Neutrophil (primary cell): ENCODE measurements at regions not wholly inside any gene's neighbourhood (a gene's known extent, or its start where the extent isn't known, plus 50 kb on each side); places are given as distances from the start of the nearest gene placed in this dataset.
"Not testable (repeated sequence)": the region's sequence is repeated elsewhere in the genome, so short reads cannot be mapped to it uniquely, and the experiment has no call there.

Experiments used
- H3K27ac ChIP-seq: fragments of 200-600 bp; sonication (generic); 2 replicates; pipeline ENCODE4 v1.5.1; 2016; ENCODE audit warnings: mild to moderate bottlenecking, moderate library complexity
- H3K27me3 ChIP-seq: fragments of 200-600 bp; sonication (generic); 2 replicates; pipeline ENCODE4 v1.6.0; 2016; ENCODE audit warnings: mild to moderate bottlenecking
- H3K36me3 ChIP-seq: fragments of 200-600 bp; sonication (generic); 2 replicates; pipeline ENCODE4 v1.5.1; 2017
- H3K4me1 ChIP-seq, 2 experiments: fragments of 200-600 bp in 1 of 2; sonication (generic) in 1 of 2; 1 replicate in 1 of 2; 2 replicates in 1 of 2; pipeline versions ENCODE4 v1.5.1 to v1.6.1; 2013 to 2016; ENCODE audit warnings: low read depth in 1 of 2, low read length in 1 of 2, mild to moderate bottlenecking in 1 of 2, moderate library complexity in 1 of 2; ENCODE audit not compliant: control insufficient read depth in 1 of 2, insufficient read depth in 1 of 2
- H3K4me3 ChIP-seq, 2 experiments: fragments of 200-600 bp in 1 of 2; sonication (generic) in 1 of 2; 1 replicate in 1 of 2; 2 replicates in 1 of 2; pipeline ENCODE4 v1.5.1; 2013 to 2016; ENCODE audit warnings: low read depth in 1 of 2, low read length in 1 of 2, mild to moderate bottlenecking in 1 of 2, moderate library complexity in 1 of 2
- H3K9me3 ChIP-seq: fragments of 200-600 bp; sonication (generic); 2 replicates; pipeline ENCODE4 v1.5.1; 2016

GRCh38 chr1:120465900-120466299, 51.1 kb downstream of the NBPF8 start:
- not testable (repeated sequence) for H3K36me3 ChIP-seq, H3K27ac ChIP-seq, H3K9me3 ChIP-seq, H3K4me3 ChIP-seq, H3K27me3 ChIP-seq, H3K4me1 ChIP-seq

GRCh38 chr1:120477663-120478062, 62.8 kb downstream of the NBPF8 start:
- H3K27me3 ChIP-seq, H3K9me3 ChIP-seq, H3K4me1 ChIP-seq, H3K4me3 ChIP-seq, H3K27ac ChIP-seq, H3K36me3 ChIP-seq: not testable (repeated sequence)

GRCh38 chr1:120478400-120478799, 63.6 kb downstream of the NBPF8 start:
- H3K4me3 ChIP-seq, H3K27me3 ChIP-seq, H3K9me3 ChIP-seq, H3K36me3 ChIP-seq, H3K27ac ChIP-seq, H3K4me1 ChIP-seq: not testable (repeated sequence)

GRCh38 chr1:120487542-120487941, 72.7 kb downstream of the NBPF8 start:
- not testable (repeated sequence) for H3K4me1 ChIP-seq, H3K4me3 ChIP-seq, H3K36me3 ChIP-seq, H3K27me3 ChIP-seq, H3K27ac ChIP-seq, H3K9me3 ChIP-seq

GRCh38 chr1:120489217-120489616, 74.4 kb downstream of the NBPF8 start:
- not testable (repeated sequence) for H3K36me3 ChIP-seq, H3K4me1 ChIP-seq, H3K27ac ChIP-seq, H3K9me3 ChIP-seq, H3K4me3 ChIP-seq, H3K27me3 ChIP-seq

- not testable (repeated sequence) for H3K4me1 ChIP-seq, H3K9me3 ChIP-seq, H3K36me3 ChIP-seq, H3K27me3 ChIP-seq, H3K27ac ChIP-seq, H3K4me3 ChIP-seq
Measured at GRCh38 chr1:120497145-120497544, 82.3 kb downstream of the NBPF8 start.

GRCh38 chr1:120503284-120503683, 88.4 kb downstream of the NBPF8 start:
- H3K4me3 ChIP-seq: not testable (repeated sequence)

GRCh38 chr1:120506352-120506751, 91.5 kb downstream of the NBPF8 start:
- H3K27me3 ChIP-seq, H3K36me3 ChIP-seq, H3K27ac ChIP-seq, H3K4me1 ChIP-seq, H3K4me3 ChIP-seq, H3K9me3 ChIP-seq: not testable (repeated sequence)

More at GRCh38 chr1:120503284-120503683, 88.4 kb downstream of the NBPF8 start:
- not testable (repeated sequence) for H3K27ac ChIP-seq, H3K4me1 ChIP-seq, H3K9me3 ChIP-seq, H3K36me3 ChIP-seq, H3K27me3 ChIP-seq

GRCh38 chr1:120508351-120508750, 93.5 kb downstream of the NBPF8 start:
- H3K27me3 ChIP-seq, H3K9me3 ChIP-seq, H3K4me1 ChIP-seq, H3K27ac ChIP-seq, H3K4me3 ChIP-seq, H3K36me3 ChIP-seq: not testable (repeated sequence)

GRCh38 chr1:120509258-120509657, 94.4 kb downstream of the NBPF8 start:
- H3K27me3 ChIP-seq, H3K4me1 ChIP-seq, H3K9me3 ChIP-seq, H3K27ac ChIP-seq, H3K4me3 ChIP-seq, H3K36me3 ChIP-seq: not testable (repeated sequence)

- not testable (repeated sequence) for H3K36me3 ChIP-seq, H3K27ac ChIP-seq, H3K27me3 ChIP-seq, H3K4me3 ChIP-seq, H3K4me1 ChIP-seq, H3K9me3 ChIP-seq
Measured at GRCh38 chr1:120513099-120513498, 98.3 kb downstream of the NBPF8 start.

GRCh38 chr1:120513531-120513930, 98.7 kb downstream of the NBPF8 start:
- not testable (repeated sequence) for H3K36me3 ChIP-seq, H3K4me3 ChIP-seq, H3K9me3 ChIP-seq, H3K4me1 ChIP-seq, H3K27me3 ChIP-seq, H3K27ac ChIP-seq

- H3K27ac ChIP-seq, H3K9me3 ChIP-seq, H3K4me1 ChIP-seq, H3K27me3 ChIP-seq, H3K4me3 ChIP-seq, H3K36me3 ChIP-seq: not testable (repeated sequence)
Measured at GRCh38 chr1:120519196-120519595, 104.4 kb downstream of the NBPF8 start.

GRCh38 chr1:120524416-120524815, 109.6 kb downstream of the NBPF8 start:
- H3K4me3 ChIP-seq, H3K27ac ChIP-seq, H3K27me3 ChIP-seq, H3K4me1 ChIP-seq, H3K36me3 ChIP-seq, H3K9me3 ChIP-seq: not testable (repeated sequence)

GRCh38 chr1:120525386-120525785, 110.6 kb downstream of the NBPF8 start:
- not testable (repeated sequence) for H3K4me1 ChIP-seq, H3K27ac ChIP-seq, H3K4me3 ChIP-seq, H3K27me3 ChIP-seq, H3K9me3 ChIP-seq, H3K36me3 ChIP-seq
